RCC 7860 (cell line): ENCODE measurements at regions not wholly inside any gene's neighbourhood (a gene's known extent, or its start where the extent isn't known, plus 50 kb on each side); places are given as distances from the start of the nearest gene placed in this dataset.
A peak's percentile ranks its signal among the peaks of the same experiment; 100 is the strongest.
"Not testable (repeated sequence)": the region's sequence is repeated elsewhere in the genome, so short reads cannot be mapped to it uniquely, and the experiment has no call there.

Experiments
- DNase-seq: peaks from one replicate; pipeline ENCODE4 v3.0.0-alpha.2; 2015; ENCODE audit warnings: low spot score
- FAIRE-seq: peaks from 2 replicates; lab custom pipeline; 2012; peaks lifted over from hg19 to GRCh38; lab: Jason Lieb, UNC

- DNase-seq, FAIRE-seq: not testable (repeated sequence)
Measured at GRCh38 chrX:89539150-89539549, 382.6 kb upstream of the TGIF2LX start.

DNA sequence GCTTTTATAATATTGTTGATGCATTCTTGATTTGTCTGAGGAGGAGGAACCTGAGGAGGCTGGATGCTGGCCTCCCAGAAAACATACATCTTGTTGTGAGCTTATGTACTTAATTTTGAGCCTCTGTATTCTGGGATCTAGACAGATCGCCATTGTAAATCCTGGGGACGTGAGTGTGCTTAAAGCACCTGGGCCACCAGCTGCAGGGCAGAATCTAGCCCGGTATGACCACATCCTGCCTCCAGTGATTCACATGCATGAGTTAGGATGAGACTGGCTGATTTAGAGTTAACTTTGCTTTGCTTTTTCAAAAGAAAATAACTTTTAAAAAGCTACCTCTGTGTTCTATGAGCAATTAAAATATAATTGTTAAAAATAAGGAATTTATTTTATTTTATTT, 364.6 kb upstream of the TGIF2LX start:
- not testable (repeated sequence) for FAIRE-seq, DNase-seq

- DNase-seq, FAIRE-seq: not testable (repeated sequence)
Measured at GRCh38 chrX:89562079-89562478, 359.6 kb upstream of the TGIF2LX start.

- FAIRE-seq, DNase-seq: not testable (repeated sequence)
Measured at GRCh38 chrX:89563107-89563506, 358.6 kb upstream of the TGIF2LX start.

- FAIRE-seq, DNase-seq: not testable (repeated sequence)
Measured at GRCh38 chrX:89567787-89568186, 353.9 kb upstream of the TGIF2LX start.

DNA sequence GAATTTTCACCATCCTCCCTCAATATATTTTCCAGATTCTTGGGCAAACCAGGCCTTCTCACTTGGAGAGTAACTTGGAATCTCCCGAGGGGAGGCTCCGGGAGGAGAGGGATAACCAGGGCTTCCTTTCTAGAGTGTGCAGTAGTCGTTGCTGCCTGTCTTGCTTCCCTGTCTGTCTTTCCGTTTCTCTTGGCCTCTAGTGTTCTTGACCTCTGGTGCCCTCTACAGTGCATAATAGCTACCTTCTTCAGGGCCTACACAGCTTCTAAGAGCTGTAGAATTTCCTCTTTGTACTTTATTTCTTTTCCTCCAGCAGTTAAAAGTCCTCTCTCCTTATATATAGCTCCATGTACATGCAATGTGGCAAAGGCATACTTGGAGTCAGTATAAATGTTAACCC, 339.8 kb upstream of the TGIF2LX start:
- DNase-seq, FAIRE-seq: not testable (repeated sequence)

- not testable (repeated sequence) for DNase-seq, FAIRE-seq
Measured at GRCh38 chrX:89631858-89632257, 289.9 kb upstream of the TGIF2LX start.

DNA sequence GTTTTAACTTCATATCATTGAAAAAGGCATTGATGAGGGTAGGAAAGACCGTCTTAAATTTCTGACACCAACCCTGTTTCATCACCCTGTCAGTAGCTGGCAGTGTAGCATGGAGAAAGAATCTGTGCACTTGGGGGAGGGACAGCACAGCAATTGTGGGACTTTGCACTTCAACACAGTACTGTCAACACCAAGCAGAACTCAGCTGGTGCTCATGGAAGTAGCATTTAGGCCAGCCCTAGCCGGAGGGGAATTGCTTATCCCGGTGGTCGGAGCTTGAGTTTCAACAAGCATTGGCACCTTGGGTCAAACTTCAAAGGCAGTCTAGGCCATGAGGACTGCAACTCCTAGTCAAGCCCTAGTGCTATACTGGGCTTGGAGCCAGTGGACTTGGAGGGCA, 285.8 kb upstream of the TGIF2LX start:
- not testable (repeated sequence) for FAIRE-seq, DNase-seq

DNA sequence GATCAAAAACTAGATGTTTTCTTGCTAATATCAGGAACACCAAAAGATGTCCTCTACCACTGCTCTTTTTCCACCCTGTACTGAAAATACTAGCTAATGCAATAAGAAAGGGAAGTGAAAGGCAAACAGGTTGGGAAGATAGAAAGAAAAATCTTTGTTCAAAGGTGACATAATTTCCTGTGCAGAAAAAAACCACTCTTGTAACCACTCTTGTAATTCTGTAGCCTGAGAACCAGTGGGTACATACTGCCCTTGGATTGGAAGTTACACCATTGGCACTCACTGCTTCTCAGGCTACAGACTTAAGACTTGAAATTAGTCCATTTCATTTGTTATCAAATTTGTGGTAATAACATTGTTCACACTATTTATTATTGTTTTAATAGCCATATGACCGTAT, 263.0 kb upstream of the TGIF2LX start:
- FAIRE-seq, DNase-seq: not testable (repeated sequence)

- DNase-seq, FAIRE-seq: not testable (repeated sequence)
Measured at GRCh38 chrX:89706481-89706880, 215.2 kb upstream of the TGIF2LX start.

DNA sequence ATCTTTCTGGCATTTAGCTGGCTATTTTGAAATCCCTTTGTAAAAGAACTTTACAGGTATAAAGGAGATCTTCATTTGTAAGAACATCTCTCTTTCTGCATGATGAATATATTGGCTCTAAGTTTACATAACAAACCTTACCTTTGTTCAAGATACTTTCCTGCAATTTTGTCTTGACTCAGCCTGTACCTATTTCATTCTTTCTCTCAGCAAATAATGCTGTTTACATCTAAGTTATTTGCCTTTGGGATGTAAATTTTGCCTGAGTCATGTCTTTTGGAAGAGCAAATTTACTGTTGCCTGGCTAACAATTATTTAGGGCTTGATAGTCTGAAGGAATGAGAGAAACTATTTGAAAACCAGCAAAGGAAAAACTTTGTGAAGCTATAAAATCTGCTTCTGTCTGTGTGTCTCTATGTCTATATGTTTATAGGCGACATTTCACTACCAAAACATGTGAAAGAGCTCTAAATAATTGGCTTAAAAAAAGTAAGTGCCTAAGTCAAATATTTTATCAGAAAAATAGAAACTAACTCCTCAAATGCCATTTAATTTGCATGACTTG, 214.3 kb upstream of the TGIF2LX start:
- not testable (repeated sequence) for FAIRE-seq, DNase-seq

GRCh38 chrX:89734367-89734766, 187.3 kb upstream of the TGIF2LX start:
- DNase-seq, FAIRE-seq: not testable (repeated sequence)

- FAIRE-seq, DNase-seq: not testable (repeated sequence)
Measured at GRCh38 chrX:89756466-89756865, 165.2 kb upstream of the TGIF2LX start.

DNA sequence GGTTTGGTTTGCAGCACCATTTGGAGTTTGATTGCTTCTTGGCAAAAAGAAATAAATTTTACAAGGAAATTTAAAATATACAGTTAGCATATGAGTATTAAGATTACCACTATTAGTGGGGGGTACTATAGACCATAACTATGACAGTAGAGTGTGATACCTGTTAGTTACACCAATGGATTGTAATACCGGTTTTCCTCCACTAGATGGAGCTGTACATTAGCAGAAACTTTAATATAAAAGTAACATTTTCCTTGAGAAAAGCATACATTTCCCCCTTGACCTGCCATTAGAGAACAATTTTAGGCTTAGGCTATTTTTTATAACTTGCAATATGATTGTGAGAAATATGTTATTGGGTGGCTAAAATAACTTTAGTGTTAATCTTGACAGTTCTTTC, 163.9 kb upstream of the TGIF2LX start:
- peak; percentile 66 for FAIRE-seq
- not testable (repeated sequence) for DNase-seq

DNA sequence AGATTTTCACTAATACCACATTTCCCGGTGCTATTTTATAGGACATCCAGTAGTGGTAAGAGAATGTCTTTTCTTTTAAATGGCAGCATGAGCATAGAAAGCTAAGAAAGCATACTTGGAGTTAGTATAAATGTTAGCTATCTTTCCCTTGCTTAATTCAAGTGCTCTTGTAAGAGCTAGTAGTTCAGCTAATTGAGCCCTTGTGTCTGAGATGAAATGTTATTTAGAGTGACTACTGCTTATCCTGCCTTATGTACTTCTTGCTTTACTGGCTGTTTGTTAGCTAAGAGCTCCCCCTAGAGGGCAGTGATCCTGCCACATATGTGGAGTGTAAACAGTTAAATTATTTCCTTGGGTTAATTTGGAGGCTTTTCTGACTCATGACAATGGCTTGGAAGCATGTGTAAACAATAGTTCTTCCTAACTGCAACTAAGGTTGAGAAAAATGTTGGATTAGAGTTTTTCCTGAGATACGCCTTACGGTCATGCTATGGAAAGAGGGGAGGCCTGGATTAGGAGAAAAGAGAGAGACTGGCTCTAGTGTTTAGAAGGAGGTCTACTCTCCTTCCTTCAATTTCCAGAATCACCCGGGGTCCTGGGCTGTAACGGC, 162.5 kb upstream of the TGIF2LX start:
- not testable (repeated sequence) for DNase-seq, FAIRE-seq

GRCh38 chrX:89771639-89772038, 150.1 kb upstream of the TGIF2LX start:
- not testable (repeated sequence) for DNase-seq

DNA sequence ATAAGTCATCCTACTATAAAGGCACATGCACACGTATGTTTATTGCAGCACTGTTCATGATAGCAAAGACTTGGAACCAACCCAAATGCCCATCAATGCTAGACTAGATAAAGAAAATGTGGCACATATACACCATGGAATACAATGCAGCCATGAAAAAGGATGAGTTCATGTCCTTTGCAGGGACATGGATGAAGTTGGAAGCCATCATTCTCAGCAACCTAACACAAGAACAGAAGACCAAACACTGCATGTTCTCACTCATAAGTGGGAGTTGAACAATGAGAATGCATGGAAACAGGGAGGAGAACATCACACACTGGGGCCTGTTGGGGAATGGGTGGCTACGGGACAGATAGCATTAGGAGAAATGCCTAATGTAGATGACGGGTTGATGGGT, 110.3 kb upstream of the TGIF2LX start:
- not testable (repeated sequence) for FAIRE-seq, DNase-seq

More at GRCh38 chrX:89771639-89772038, 150.1 kb upstream of the TGIF2LX start:
- FAIRE-seq, result not testable (repeated sequence)

DNA sequence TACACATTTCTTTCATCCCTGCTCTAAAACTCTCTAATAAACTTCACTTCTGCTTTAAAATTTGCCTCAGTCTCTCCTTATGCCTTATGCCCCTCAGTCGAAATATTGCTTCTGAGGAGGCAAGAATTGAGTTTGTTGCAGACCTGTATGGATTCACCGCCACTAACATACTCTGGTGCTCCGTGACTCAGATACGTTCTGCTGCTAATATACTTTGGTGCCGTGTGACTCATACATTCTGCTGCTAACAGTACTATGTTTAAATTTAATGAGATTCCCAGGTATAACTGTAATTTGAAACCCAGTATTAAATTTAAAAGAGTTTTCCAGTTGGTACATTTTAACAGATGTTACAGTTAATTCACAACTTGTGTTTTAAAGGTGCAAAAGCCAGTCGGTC, 82.0 kb upstream of the TGIF2LX start:
- not testable (repeated sequence) for DNase-seq, FAIRE-seq

DNA sequence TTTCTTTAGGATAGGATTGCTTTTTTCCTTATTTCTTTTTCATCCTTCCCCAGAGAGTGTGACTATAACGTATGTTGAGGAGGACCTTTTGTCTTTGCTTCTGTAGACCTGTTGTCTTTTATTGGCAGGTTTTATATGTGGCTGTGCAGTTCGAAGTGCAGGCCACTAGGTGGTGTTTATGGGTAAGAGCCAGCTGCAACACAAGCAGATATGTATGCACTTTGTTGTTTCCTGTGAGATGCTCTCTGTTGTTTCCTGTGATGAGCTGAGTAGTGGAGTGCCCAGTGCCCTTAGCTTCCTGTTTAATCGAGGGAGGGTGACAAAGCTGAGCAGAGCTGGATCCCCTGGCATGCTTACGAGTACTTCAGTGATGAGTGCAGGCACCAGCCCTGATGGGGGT, 50.0 kb upstream of the TGIF2LX start:
- peak; percentile 5 for DNase-seq
- not testable (repeated sequence) for FAIRE-seq
